ENCODE measurements at regions not wholly inside any gene's neighbourhood (a gene's known extent, or its start where the extent isn't known, plus 50 kb on each side); places are given as distances from the start of the nearest gene placed in this dataset.
"Not testable (repeated sequence)": the region's sequence is repeated elsewhere in the genome, so short reads cannot be mapped to it uniquely, and the experiment has no call there.

GRCh38 chr1:149243572-149243971, 140.2 kb upstream of the NBPF9 start:
- H3K4me1 ChIP-seq; H3K36me3 ChIP-seq (replicated peaks); in situ Hi-C loops (cut with MboI; ENCODE audit: low sequenced_read_pairs); DNase-seq (ENCODE audit: low spot score in 2 of 2); H3K9me3 ChIP-seq; H3K4me3 ChIP-seq; H3K27me3 ChIP-seq (ENCODE audit: low read depth): not testable (repeated sequence)

GRCh38 chr1:149244621-149245020, 141.3 kb upstream of the NBPF9 start:
- H3K27me3 ChIP-seq (ENCODE audit: low read depth); DNase-seq (ENCODE audit: low spot score in 2 of 2): not testable (repeated sequence)

DNA sequence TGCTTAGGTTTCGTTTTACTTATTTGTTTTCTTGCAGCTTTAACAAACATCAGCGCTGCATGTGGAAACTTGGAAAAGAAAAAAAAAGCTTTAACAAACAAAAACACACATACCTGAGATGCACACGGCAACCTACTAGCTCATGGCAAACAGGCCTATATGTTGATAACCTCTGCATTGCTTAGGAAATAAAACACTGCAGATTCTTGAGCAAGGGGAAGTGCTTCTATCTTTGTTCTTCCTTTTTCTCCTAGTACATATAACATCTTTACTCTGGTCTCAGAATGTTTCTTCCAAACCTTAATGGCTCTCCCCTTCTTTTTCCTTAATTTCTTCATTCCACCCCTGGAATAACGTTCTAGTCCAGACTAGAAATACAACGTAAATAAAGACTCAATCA, 142.9 kb upstream of the NBPF9 start:
- H3K9me3 ChIP-seq; H3K27me3 ChIP-seq (ENCODE audit: low read depth); H3K4me3 ChIP-seq; H3K4me1 ChIP-seq; in situ Hi-C loops (cut with MboI; ENCODE audit: low sequenced_read_pairs); DNase-seq (ENCODE audit: low spot score in 2 of 2); H3K36me3 ChIP-seq (replicated peaks): not testable (repeated sequence)

More at GRCh38 chr1:149244621-149245020, 141.3 kb upstream of the NBPF9 start:
- in situ Hi-C loops (cut with MboI; ENCODE audit: low sequenced_read_pairs); H3K4me3 ChIP-seq; H3K9me3 ChIP-seq; H3K36me3 ChIP-seq (replicated peaks); H3K4me1 ChIP-seq: not testable (repeated sequence)

- DNase-seq (ENCODE audit: low spot score in 2 of 2); H3K36me3 ChIP-seq (replicated peaks); H3K4me1 ChIP-seq; in situ Hi-C loops (cut with MboI; ENCODE audit: low sequenced_read_pairs); H3K9me3 ChIP-seq; H3K27me3 ChIP-seq (ENCODE audit: low read depth); H3K4me3 ChIP-seq: not testable (repeated sequence)
Observed at GRCh38 chr1:149248610-149249009, 145.3 kb upstream of the NBPF9 start.

GRCh38 chr1:149249850-149250467, 146.6 kb upstream of the NBPF9 start:
- H3K9me3 ChIP-seq; H3K27me3 ChIP-seq (ENCODE audit: low read depth); in situ Hi-C loops (cut with MboI; ENCODE audit: low sequenced_read_pairs); H3K4me1 ChIP-seq; H3K4me3 ChIP-seq; H3K36me3 ChIP-seq (replicated peaks); DNase-seq (ENCODE audit: low spot score in 2 of 2): not testable (repeated sequence)

GRCh38 chr1:149254894-149255847, 151.8 kb upstream of the NBPF9 start:
- H3K36me3 ChIP-seq (replicated peaks); H3K4me3 ChIP-seq; H3K4me1 ChIP-seq; H3K9me3 ChIP-seq; H3K27me3 ChIP-seq (ENCODE audit: low read depth); DNase-seq (ENCODE audit: low spot score in 2 of 2); in situ Hi-C loops (cut with MboI; ENCODE audit: low sequenced_read_pairs): not testable (repeated sequence)

DNA sequence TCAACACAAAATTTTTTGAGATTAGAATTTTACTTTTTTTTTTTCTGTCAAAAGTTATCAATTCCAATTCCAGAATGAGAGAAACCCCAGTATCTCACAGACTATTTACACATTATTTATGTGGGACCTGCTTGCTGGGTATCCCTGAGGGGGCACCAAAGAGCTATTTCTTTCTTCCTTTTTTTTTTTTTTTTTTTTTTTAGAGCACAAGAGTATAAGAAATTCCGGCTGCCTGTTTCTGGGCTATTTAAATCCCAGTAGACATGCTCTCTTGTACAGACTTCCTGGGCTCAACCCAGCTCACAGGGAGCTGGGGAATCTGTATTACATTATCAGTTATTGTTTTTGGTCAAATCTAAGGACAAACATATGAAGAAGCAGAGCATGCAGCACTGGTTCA, 156.9 kb upstream of the NBPF9 start:
- DNase-seq (ENCODE audit: low spot score in 2 of 2); H3K4me3 ChIP-seq; H3K27me3 ChIP-seq (ENCODE audit: low read depth); H3K4me1 ChIP-seq; H3K9me3 ChIP-seq; in situ Hi-C loops (cut with MboI; ENCODE audit: low sequenced_read_pairs); H3K36me3 ChIP-seq (replicated peaks): not testable (repeated sequence)

DNA sequence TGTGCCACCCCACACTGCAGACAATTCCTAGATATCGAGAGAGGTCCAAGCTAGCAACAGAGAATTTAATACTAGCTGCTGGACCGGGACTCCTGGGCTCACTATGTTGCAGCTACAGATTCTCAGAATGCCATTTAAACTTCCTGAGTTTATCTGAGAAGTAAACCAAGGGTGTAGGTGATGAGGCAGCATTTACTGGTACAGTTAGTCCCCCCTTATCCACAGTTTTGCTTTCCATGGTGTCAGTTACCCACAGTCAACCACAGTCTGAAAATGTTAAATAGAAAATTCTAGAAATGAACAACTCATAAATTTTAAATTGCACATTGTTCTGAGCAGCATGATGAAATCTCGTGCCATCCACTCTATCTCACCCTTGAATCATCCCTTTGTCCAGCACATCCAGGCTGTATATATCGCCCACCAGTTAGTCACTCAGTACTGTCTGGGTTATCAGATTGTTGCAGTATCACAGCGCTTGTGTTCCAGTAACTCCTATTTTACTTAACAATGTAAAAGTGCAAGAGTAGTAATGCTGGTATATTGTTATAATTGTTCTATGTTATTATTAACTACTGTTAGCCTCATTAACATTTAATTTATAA, 157.5 kb upstream of the NBPF9 start:
- H3K36me3 ChIP-seq (replicated peaks); DNase-seq (ENCODE audit: low spot score in 2 of 2); H3K27me3 ChIP-seq (ENCODE audit: low read depth); H3K9me3 ChIP-seq; in situ Hi-C loops (cut with MboI; ENCODE audit: low sequenced_read_pairs); H3K4me3 ChIP-seq; H3K4me1 ChIP-seq: not testable (repeated sequence)

DNA sequence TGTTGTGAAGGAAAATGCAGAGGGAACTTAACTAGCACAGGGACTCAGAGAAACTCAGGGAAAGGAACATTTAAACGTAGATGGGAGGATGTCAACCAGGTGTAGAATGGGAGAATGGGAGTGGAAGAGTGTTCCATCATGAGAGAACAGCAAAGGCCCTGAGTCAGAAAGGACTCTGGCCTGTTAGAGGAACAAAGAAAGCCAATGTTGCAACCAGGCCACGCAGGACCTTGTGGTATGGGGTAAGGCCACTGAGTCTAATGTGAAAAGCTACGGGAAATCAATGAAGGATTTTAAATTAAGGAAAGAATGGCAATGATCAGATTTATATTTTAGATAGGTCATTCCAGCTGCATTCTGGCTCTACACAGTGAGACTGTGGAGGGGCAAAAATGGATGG, 163.9 kb upstream of the NBPF9 start:
- in situ Hi-C loops (cut with MboI; ENCODE audit: low sequenced_read_pairs); H3K27me3 ChIP-seq (ENCODE audit: low read depth); H3K36me3 ChIP-seq (replicated peaks): not testable (repeated sequence)

GRCh38 chr1:149269001-149269702, 165.8 kb upstream of the NBPF9 start:
- H3K4me3 ChIP-seq; H3K36me3 ChIP-seq (replicated peaks); H3K9me3 ChIP-seq; H3K27me3 ChIP-seq (ENCODE audit: low read depth); DNase-seq (ENCODE audit: low spot score in 2 of 2); H3K4me1 ChIP-seq; in situ Hi-C loops (cut with MboI; ENCODE audit: low sequenced_read_pairs): not testable (repeated sequence)

More for the DNA sequence above, 163.9 kb upstream of the NBPF9 start:
- not testable (repeated sequence) for H3K9me3 ChIP-seq; H3K4me3 ChIP-seq; H3K4me1 ChIP-seq; DNase-seq (ENCODE audit: low spot score in 2 of 2)

- H3K36me3 ChIP-seq (replicated peaks); H3K9me3 ChIP-seq; H3K27me3 ChIP-seq (ENCODE audit: low read depth); H3K4me1 ChIP-seq; DNase-seq (ENCODE audit: low spot score in 2 of 2); H3K4me3 ChIP-seq; in situ Hi-C loops (cut with MboI; ENCODE audit: low sequenced_read_pairs): not testable (repeated sequence)
Observed at GRCh38 chr1:149269833-149270232, 166.5 kb upstream of the NBPF9 start.

- H3K4me1 ChIP-seq; DNase-seq (ENCODE audit: low spot score in 2 of 2); H3K4me3 ChIP-seq; H3K27me3 ChIP-seq (ENCODE audit: low read depth); H3K36me3 ChIP-seq (replicated peaks); in situ Hi-C loops (cut with MboI; ENCODE audit: low sequenced_read_pairs); H3K9me3 ChIP-seq: not testable (repeated sequence)
Observed at GRCh38 chr1:149274493-149274892, 171.1 kb upstream of the NBPF9 start.

DNA sequence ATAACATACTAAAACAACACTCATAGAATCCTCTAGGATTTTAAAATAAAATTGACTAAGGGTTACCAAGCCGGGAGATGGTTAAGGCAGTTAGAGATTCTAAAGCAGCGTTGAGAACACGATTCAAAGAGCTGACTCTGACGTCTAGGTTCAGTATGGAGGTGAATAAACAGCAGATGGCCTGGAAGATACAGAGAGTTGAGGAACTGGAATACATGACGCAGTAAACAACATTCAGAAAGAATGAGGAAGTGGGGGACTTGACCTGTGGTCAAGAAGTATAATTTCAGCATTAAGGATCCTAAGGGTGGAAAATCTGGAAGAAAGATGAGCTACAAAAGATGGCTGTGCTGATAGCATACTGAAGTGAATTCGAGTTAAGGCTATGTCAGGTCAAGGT, 172.5 kb upstream of the NBPF9 start:
- in situ Hi-C loops (cut with MboI; ENCODE audit: low sequenced_read_pairs); DNase-seq (ENCODE audit: low spot score in 2 of 2); H3K36me3 ChIP-seq (replicated peaks); H3K9me3 ChIP-seq; H3K4me1 ChIP-seq; H3K4me3 ChIP-seq; H3K27me3 ChIP-seq (ENCODE audit: low read depth): not testable (repeated sequence)

DNA sequence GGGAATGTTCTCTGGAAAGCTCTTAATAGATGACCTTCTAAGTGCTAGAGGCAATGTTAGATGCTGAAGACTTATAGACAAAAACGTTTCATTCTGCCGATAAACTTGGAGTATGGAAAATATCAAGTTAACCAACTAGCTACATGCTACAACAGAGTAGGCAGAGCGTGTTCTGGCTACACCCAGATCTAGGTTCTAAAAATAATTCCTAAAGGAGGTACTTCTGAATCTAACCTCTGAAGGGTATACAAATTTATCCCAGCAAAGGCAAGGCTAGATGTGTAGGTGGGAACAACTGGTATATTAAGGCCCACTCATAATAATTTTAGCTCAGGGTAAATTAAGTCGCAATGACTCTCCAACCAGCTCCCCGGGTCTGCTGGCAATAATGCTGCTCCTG, 173.1 kb upstream of the NBPF9 start:
- not testable (repeated sequence) for DNase-seq (ENCODE audit: low spot score in 2 of 2)

More for the DNA sequence above, 173.1 kb upstream of the NBPF9 start:
- in situ Hi-C loops (cut with MboI; ENCODE audit: low sequenced_read_pairs); H3K4me3 ChIP-seq; H3K9me3 ChIP-seq; H3K27me3 ChIP-seq (ENCODE audit: low read depth); H3K36me3 ChIP-seq (replicated peaks); H3K4me1 ChIP-seq: not testable (repeated sequence)

Measured in HAP-1 (cell line).